ENCODE measurements at regions not wholly inside any gene's neighbourhood (a gene's known extent, or its start where the extent isn't known, plus 50 kb on each side); places are given as distances from the start of the nearest gene placed in this dataset.

DNA sequence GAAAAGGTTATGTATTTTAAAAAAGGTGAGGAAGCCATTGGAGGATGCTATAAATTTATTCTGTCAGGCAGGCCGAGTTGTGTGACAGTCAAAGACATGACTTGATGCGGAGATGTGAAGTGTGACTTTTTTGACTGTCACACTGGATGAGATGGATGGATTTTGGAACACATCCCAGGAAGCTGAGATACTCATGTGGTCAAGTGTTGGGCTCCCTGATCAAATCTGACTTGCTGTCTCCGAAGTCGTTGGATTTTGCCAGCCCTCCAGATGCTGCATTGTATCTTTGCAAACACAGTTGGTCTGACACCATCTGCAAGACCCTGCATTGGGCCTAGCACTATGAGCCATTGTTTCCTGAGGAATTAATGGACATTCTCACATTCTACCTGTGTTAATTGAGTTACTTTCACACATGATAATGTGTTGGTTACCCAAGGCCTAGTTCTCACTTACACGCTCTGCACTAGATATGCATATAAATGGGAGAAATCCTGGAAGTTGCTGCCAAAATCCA lies 204.0 kb upstream of the PRKD1 start:
- TF ChIP-seq POLR2AphosphoS5 (IDR thresholded peaks at IDR 0.05; ENCODE audit: low read depth, low read length) (no peak), TAF1 (IDR thresholded peaks at IDR 0.05; ENCODE audit: borderline replicate concordance, low read depth, low read length) (no peak)

Measured in SK-N-SH (cell line).